KG1 (cell line): ENCODE measurements at regions not wholly inside any gene's neighbourhood (a gene's known extent, or its start where the extent isn't known, plus 50 kb on each side); places are given as distances from the start of the nearest gene placed in this dataset.
"Not testable (repeated sequence)": the region's sequence is repeated elsewhere in the genome, so short reads cannot be mapped to it uniquely, and the experiment has no call there.

Source experiments
- DNase-seq: peaks from one replicate; lab custom pipeline; 2025; lab: John Stamatoyannopoulos, UW

DNA sequence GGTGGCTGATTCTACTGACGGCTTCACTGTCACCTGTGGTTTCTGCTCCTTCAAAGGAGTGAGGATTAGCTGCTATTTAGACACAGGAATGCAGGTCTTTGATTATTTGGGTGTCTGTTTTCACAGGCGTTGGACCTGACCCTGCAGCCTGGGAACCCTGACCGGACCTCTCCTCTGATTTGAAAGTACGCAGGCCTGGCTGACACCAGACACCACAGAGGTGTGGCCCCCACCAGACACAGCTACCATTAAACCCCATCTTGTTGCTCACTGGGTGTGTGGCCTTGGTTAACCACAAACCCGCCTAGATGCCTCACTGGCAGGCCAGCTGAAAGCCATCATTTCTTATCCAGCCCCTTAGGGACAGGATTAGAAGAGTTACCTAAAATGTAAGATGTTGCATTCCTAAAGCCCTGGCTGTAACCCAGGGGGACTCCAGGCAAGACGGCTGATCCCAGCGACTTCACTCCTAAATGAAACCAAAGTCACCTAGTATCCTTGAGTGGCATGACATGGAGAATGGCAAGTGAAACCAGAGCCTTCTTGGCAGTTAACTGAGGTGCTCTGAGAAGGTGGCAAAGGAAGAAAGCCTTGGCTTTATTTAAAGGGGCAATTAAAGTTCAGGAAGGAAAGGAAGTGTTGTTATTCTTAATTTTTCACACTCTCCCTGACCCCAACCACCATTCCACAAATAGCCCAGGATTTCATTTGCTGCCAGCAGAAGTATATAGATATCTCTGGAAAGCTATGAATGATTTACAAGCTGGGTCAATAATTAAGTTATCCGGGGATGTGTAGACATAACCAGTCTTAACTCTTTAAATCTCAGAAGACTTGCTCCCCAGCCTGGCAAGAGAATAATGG lies 169.9 kb downstream of the QRSL1 start:
- no peak for DNase-seq

DNA sequence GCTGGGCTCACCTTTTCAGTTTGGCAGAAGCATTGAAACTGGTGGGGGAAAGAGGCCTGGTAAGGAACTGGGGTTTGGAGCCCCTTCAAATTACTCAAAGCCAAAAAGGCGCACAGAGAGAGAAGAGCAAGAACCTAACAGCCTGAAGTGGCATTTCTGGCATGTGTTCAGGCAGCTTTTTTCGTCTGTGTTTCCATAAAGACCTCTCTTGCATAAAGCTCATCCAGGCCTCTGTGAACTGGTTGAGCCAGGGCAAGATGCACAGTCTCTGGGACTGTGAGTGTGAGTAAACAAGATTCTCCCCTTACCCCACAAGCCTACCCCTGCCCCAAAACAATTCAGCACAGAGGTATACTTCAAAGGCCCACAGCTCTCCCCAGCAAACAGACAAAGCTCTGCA lies 167.8 kb downstream of the QRSL1 start:
- DNase-seq, result no peak

DNA sequence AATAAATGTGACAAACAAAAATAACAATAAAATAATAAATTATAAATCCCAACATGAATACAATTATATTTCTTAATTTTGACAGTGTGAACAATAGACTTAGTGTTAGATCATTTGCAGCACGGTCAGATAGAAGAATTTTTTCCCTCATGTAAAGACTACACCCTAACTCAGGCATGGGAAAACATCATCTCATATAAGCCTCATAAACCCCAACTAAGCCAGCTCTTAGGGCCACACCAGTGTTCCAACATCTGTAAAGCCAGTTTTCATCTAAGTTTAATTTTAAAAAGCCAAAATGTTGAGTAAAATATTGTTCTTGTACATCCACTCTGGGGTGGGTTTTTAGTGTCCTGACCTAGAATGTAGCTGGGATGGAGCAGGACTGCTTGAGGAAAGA lies 167.4 kb downstream of the QRSL1 start:
- DNase-seq, result no peak

DNA sequence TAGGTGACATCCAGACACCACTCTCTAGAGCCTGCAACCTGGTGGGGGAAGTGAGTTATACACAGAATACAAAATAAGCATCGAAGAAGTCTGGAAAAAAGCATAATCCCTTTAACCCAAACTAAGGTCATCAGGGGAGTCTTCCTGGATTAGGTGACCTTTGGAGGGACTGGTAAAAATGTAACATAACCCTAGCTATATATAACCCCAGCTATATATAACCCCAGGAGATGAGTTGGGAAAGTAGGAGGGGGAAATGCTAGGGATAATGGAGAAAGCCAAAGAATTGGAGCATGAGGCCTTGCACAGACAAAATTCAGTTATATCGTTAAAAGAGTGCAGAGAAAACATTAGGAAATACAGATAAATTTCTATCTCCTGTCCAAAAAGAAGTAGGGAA lies 164.8 kb downstream of the QRSL1 start:
- DNase-seq, result no peak

DNA sequence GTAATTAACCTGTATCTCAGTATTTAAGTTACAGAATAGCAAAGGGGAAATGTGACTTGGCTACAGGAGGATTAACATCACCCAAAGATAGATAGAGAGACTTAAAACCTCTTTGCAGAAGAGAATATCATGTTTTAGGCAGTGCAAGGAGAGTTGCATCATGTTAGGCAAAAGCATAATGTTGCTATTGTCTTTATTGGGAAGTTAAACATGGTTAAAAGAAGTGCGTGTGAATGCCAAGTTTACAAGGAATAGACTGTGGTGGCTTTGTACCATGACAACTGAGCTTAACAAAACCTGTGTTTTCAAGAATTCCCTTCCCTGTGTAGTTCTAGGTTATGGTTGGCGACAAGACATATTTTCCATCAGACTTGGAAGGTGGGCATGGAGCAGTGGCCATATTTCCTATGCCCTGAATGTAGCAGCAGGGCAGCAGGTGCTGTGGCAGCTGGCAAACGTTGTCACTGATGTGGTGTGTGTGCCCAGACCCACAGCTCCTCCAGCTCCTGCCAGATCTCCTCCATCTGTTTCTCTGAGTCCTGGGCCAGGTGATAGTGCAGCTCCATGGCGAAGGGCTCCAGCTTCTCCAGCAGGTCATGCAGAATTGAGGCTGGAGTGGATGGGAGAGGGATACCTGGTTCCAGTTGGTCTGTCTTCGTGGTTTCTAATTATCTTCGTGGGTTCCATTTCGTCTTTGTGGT lies 163.3 kb downstream of the QRSL1 start:
- DNase-seq, result no peak

DNA sequence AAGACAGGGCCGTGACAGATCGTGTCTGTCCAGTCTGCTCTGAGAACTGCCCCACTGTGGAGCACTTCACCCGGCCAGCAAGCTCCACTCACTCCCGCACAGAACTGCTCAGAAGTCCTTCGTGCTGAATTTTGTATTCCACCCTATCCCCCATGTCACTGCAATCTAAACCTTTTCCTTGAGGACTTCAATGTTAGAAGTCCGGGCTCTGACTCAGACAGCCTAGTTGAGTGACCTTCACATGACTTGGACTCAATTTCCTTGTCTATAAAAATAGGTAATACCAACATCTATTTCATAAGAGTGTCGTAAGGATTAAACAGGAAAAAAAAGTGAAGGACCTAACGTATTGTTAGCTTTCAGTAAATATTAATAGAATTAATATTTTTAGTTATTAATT lies 161.6 kb downstream of the QRSL1 start:
- no peak for DNase-seq

DNA sequence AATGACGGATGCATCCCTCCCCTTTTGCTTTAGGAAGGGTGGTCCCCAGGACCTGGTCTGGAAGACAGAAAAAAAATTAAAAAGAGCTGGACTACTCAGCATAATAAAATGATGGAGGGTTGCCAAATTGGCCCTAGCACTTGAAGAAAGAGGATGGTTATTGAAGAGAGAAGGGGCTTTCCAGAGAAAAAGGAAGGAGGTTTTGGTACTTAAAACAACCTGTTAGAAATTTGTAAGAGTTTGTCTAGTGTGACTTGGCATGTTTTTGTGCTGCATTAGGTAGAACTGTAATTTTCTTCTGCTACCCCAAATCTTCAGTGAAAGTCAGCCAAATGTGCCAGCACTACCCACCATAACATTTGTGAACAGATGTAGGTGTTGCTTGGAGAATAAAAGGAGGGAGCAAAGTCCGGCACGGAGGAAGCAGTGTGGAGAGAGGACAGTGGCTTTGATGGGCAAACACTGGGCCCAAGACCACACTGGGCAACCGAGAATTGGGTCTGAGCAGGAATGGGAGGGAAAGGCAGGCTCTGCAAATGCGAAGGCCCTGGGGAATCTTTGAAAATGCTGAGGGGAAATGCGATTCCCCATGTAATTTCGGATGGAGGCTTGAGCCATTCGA lies 160.9 kb downstream of the QRSL1 start:
- no peak for DNase-seq

DNA sequence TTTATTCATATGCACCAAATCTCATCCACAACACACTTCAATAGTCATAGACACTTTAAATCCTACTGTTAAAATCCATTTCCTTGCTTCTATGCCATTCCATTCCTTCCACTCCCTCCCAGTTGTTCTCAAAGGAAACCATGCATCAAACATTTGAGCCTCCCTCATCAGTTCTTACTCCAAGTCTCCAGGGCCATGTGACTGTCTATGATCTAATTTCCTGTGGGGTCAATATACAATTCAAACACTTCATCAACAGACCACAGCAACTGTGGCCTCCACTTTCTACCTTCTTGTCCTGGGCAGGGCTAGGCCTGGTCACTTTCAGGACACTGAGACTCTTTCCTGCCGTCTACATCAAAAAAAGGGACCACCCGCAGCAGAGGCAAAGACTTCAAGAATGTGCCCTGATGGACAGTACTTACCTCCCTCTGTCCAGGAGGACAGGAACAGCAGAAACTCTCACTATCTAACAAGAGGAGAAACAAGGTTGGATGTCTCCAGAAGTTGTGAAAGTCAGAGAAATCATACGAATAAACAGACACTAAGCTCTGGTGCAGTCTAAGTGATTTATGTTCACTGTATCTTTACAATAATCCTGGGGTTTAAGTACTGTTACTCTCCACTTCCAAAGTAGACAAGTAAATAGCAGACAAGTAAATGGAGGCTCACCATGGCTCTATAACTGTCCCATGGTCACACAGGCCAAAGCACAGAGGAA lies 160.2 kb downstream of the QRSL1 start:
- DNase-seq, result no peak

DNA sequence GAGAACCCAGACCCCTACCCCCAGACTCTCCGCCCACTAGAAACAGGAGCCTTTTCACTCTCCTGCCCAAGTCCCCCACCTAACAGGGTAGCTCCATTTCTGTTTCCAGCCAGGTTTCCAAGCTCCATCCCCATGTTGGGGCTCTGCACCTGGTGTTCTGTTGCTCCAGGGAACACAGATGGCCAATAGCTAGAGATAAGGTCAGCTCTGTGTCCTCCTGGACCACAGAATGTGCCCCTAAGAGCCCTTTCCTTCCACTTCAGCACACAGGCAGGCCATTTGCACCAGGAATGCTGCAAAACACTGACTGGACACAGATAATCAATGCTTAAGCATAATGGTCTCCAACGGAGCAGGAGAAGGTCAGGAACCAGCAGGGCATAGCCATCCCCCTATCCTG lies 159.4 kb downstream of the QRSL1 start:
- no peak for DNase-seq

DNA sequence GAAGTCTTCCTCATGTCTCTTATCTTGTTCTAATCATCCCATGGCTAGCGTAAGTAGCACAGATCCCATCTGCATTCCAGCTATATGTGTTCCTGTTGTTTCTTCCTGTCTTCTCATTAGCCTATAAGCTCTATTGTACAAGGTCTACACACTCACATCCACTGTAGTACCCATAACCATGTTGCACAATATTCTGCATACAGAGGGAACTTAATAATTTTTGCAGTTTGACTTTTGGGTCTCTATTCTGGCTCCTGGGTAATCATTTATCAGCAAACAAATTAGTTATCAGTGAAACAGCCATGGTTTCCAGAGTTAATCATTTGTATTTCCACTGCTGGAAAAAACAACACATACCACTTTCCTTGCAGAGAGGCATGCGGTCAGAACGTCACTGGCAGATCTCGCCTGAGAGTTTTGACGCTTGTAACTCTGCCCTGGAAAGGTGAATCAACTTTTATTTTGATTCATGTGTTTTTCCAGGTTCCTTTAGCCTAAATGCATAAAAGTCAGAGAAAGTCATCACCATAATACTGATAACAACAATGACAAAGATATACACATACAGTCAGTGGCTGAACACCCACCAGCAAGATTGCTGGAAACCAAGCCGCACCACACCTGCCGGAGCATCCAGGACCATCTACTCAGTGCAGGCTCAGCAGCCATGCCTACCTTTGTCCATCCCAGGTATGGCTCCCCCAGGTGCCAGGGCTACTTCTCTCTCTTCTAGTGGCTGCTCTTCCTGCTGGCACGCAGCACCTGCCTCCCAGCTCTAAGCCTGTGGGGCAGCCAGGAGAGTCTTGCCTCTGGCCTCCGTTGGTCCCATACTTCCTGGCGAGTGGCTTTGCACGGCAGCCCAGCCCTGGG lies 158.2 kb downstream of the QRSL1 start:
- DNase-seq, result no peak

DNA sequence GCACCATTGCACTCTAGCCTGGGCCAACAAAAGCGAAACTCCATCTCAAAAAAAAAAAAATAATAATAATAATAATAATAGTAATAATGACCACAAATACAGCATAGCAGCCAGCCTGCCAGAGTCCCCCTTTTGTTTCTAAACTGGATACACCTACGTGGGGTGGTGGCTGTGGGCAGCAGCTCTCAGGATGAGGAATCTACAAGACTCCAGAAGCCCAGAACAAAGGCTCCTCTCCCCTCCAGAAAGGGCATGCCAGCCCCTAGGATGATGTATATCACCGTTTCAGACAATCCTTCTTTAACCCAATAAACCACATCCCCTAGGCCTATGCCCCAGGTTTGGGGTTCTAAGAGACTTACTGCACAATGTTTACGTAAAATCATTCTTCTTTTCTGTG lies 155.9 kb downstream of the QRSL1 start:
- no peak for DNase-seq

DNA sequence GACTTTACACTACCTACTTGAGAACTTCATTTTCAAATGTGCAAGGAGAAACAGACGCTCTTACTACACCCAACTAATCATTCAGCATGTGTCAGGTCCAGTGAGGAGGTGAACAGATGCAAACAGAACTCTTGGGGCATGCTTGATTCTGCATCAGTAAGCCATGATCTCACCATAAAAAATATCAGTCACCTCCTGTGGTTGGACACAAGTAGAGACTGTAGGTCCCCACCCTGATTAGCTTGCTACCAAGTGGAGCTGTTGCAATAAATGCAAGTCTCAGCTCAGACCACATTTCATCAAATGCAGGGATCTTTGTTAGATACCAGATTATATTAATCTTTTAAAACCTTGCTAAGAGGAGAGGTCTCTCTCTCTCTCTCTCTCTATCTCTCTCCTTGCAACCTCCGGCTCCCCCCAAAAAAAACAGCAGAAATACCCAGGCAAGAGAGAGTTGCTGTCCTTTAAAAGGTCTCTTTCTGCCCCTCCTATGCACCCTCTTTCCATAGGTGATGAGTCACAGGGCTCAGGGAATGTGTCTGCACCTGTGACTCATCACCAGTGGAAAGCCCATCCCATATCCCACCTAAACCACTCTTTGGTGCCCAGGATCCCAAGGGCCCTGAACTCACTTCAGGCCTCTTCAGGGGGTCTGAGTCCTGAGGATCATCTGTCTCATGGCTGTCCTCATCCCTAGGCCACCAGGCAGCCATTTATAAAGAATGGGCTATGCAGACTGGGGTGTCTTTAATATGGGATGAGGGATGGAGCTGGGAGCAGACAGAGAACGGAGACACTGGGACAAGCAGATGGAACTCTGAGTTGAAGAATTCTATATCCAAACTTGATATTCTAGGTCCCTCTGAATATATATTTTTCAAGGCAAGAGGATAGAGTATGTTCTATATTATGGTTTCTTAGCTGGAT lies 154.5 kb downstream of the QRSL1 start:
- DNase-seq, result no peak

DNA sequence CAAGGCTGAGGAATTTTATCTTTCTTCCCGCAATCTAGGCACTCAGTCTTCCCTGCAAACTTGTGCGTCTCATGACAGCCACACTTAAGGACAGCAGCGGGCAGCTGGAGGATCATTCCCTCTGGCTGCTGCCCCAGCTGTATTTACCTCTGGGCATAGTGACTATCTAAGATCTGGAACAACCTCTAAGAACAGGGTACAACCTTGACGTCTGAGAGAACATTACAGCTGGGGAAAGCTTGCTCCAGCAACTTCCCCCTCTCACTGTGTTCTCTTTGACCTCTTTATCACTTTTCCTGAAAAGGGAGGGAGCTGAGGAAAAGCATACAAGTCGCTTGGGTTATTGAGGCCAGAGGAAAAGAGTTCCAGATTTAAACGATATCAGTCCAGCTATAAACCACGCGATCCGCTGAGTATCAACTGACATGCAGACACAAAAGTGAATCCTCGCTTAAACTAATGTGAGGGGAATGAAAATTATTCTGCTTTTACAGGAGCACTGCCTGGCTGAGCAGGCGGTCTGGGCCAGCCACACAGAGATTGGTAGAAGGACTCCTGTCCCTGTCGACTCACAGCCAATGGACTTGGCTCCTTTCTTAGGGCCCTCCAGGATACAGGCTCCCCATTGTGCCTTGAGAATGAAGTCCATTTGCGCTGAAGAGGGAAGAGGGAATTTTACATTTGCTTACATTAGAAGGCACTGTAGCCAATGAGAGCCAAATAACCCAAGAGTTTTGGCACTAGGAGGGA lies 153.3 kb downstream of the QRSL1 start:
- no peak for DNase-seq

DNA sequence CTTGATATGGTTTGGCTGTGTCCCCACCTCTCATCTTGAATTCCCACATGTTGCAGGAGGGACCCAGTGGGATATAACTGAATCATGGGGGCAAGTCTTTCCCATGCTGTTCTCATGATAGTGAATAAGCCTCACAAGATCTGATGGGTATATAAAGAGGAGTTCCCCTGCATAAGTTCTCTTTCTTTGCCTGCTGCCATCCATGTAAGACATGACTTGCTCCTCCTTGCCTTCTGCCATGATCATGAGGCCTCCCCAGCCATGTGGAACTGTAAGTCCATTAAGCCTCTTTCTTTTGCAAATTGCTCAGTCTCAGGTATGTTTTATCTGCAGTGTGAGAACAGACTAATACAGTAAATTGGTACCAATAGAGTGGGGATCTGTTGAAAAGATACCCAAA lies 150.2 kb downstream of the QRSL1 start:
- not testable (repeated sequence) for DNase-seq

DNA sequence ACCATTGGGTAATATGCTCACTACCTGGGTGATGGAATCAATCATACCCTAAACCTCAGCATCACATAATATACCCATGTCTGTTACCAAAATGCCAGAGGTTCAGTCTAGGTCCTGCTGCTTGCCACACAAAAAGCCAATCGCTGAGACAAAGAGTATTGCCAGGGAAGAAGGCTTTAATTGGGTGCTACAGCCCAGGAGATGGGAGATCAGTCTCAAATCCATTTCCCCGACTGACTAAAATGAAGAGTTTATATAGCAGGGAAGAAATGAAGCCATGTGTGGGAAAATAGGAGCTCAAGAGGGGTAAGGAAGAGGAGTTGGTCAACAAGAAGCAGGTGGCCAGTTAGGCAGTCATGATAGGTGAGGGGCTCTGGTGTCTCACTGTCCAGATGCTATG lies 149.6 kb downstream of the QRSL1 start:
- DNase-seq, result no peak

DNA sequence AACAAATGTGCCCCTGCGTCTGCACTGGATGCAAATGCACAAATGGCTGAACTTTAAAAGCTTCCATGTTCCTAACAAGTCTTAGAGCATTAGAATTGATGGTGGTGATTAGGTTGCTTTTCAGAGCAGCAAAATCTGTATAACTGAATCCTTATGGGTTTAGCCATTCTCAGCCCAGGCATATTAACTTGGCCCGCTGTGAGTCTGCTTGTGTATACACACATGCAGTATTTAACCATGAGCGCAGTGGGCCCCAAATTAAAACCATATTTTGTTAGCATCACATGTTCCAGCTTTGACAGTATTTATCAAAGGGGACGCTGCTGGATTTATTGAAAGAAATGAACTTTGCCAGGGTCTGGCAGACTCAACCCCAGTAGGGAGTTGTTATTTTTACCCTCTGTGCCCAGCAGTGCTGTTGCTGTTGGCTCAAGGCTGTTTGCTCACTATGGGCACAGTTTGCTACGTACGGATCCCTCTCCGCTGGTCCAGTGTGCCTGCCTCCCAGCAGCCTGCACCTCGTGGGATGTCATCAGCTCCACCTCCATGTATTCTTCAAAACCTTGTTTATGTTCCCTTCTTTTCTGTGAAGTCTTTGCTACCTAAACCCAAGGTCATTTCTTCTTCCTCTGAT lies 144.7 kb downstream of the QRSL1 start:
- DNase-seq, result no peak

DNA sequence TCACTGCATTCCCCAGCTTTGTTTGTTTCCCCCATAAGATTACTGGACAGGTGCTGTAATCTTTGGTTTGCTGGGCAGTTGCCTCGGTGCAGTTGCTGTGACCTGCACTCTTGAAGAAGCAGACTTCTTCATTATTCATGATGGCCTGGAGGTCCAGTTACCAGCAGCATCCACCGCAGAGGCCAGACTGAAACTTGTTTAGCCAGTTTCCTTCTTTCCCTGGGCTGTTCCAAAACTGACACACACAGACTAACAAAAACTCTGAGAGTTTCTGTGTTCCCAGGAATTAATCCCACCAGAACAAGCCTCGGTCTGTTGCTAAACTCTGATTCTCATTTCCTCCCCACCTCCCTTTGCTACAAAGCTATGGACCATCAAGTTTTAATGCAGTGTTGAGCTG lies 144.1 kb downstream of the QRSL1 start:
- no peak for DNase-seq

DNA sequence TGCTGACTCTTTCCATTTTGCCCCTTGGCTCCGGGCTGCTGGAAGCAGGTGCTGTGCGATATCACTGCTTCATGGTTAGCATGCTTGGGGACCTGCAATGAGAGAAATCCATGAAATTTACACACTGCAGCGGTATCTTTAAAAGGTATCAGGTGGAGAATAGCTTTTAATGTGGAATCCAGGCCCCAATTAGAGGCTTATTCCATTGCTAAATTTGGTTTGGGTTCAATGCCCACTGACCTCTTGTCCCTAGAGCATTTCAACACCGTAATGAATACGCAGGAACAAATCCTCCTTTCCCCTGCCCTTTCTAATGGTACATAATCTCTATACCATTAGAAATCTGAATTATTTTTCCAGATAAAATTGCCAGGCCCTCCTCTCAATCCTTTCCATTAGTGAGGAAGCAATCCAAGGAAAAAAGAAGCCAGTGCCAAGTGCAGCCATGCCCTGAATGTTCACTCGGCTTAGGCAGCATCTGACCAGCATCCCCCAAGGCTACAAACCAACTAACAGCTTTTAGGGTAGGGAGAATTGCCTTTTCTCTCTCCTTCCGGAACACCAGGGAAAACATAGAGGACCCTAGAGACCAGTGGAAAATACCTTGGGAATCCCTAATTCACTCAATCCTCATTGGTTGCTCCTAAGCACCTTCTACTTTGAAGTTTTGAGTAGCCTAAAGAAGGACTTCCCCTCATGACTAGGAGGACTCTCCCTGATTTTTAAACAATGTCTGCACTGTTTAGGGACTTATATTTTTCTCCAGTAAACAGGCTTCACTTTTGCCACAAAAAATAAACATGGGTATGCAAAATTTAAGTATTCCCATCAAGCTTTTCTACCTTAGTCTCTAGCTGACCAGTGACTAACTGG lies 143.1 kb downstream of the QRSL1 start:
- no peak for DNase-seq
